GM12878 (cell line): ENCODE measurements at regions not wholly inside any gene's neighbourhood (a gene's known extent, or its start where the extent isn't known, plus 50 kb on each side); places are given as distances from the start of the nearest gene placed in this dataset.

ENCODE experiments used
- ATAC-seq: fragments of 200-7000 bp; cut with Tn5 transposase; 3 replicates; pipeline ENCODE4 v1.9.1; 2020; ENCODE audit warnings: mild to moderate bottlenecking, moderate library complexity
- BruUV-seq: library from RNA; stranded (reverse); fragments of 400-500 nt; replicated peaks from 2 replicates; lab custom pipeline; 2021; lab: Mats Ljungman, UMichigan
- CTCF ChIA-PET: fragments of 300-600 bp; sonication (Branson Sonifier 250); formaldehyde crosslinking; extraction: SDS; loops from one replicate; lab custom pipeline; 2021; ENCODE audit warnings: inconsistent platforms; lab: Yijun Ruan, JAX
- POLR2A ChIA-PET: fragments of 350-600 bp; formaldehyde crosslinking; extraction: SDS; loops from one replicate; lab custom pipeline; 2021; ENCODE audit warnings: inconsistent platforms; lab: Charles Lee
- RAD21 ChIA-PET: fragments of 300-600 bp; sonication (Branson Sonifier 250); formaldehyde crosslinking; loops from one replicate; lab custom pipeline; 2023; ENCODE audit warnings: antibody characterized with exemption; ENCODE audit not compliant: unreplicated experiment; lab: Charles Lee
- SMC1A ChIA-PET: fragments of 300-600 bp; sonication (Branson Sonifier 250); formaldehyde crosslinking; loops from one replicate; lab custom pipeline; 2023; ENCODE audit not compliant: unreplicated experiment, uncharacterized antibody; lab: Charles Lee
- DNase-seq: peaks from one replicate; pipeline ENCODE4 v3.0.0-alpha.2; 2011; ENCODE audit warnings: low read depth, low spot score
- FAIRE-seq: peaks from 3 replicates; lab custom pipeline; 2011; peaks lifted over from hg19 to GRCh38; lab: Jason Lieb, UNC
- H2AFZ ChIP-seq: 2 replicates; pipeline ENCODE4 v1.6.0; 2011; ENCODE audit warnings: low read depth, low read length, control low read depth; ENCODE audit not compliant: control insufficient read depth
- H3K27ac ChIP-seq: 2 replicates; pipeline ENCODE4 v1.5.1; 2011; ENCODE audit warnings: control low read depth; ENCODE audit not compliant: control insufficient read depth, insufficient read depth
- H3K27me3 ChIP-seq, 2 experiments: replicated peaks in 1 of 2; 2 replicates each; pipeline versions ENCODE4 v1.6.0 to v1.6.1; 2011; ENCODE audit warnings: low read length in 1 of 2; ENCODE audit not compliant: control insufficient read depth in 2 of 2, insufficient read depth in 2 of 2
- H3K36me3 ChIP-seq, 2 experiments: 2 replicates each; pipeline ENCODE4 v1.5.1; 2011; ENCODE audit warnings: low read length in 1 of 2; ENCODE audit not compliant: control insufficient read depth in 2 of 2, insufficient read depth in 2 of 2
- H3K4me1 ChIP-seq: 2 replicates; pipeline ENCODE4 v1.6.1; 2011; ENCODE audit warnings: mild to moderate bottlenecking, low read length, moderate library complexity, mixed read lengths; ENCODE audit not compliant: control insufficient read depth, insufficient read depth
- H3K4me2 ChIP-seq: 2 replicates; pipeline ENCODE4 v1.6.0; 2011; ENCODE audit warnings: control low read depth; ENCODE audit not compliant: control insufficient read depth, insufficient read depth
- H3K4me3 ChIP-seq: fragments of 200-600 bp; sonication (generic); 2 replicates; pipeline ENCODE4 v1.5.1; 2016
- H3K79me2 ChIP-seq: 2 replicates; pipeline ENCODE4 v1.6.0; 2011; ENCODE audit warnings: low read length; ENCODE audit not compliant: control insufficient read depth, insufficient read depth
- H3K9ac ChIP-seq: 2 replicates; pipeline ENCODE4 v1.8.0; 2011; ENCODE audit warnings: low read length, control low read depth, mixed read lengths; ENCODE audit not compliant: control insufficient read depth, insufficient read depth
- H3K9me3 ChIP-seq: replicated peaks from 3 replicates; pipeline ENCODE4 v1.5.1; 2011; ENCODE audit warnings: mild to moderate bottlenecking, low read length; ENCODE audit not compliant: control insufficient read depth, insufficient read depth
- H4K20me1 ChIP-seq: 2 replicates; pipeline ENCODE4 v1.6.0; 2011; ENCODE audit not compliant: control insufficient read depth, insufficient read depth
- BHLHE40 ChIP-seq, 2 experiments: fragments of 450-650 bp in 1 of 2; IDR thresholded peaks; 2 replicates each; pipeline ENCODE4 v1.6.1; 2011 to 2017; ENCODE audit warnings: low read depth in 2 of 2, borderline replicate concordance in 1 of 2, improper control_type of control experiment in 1 of 2, low read length in 1 of 2, mild to moderate bottlenecking in 1 of 2
- CBFB ChIP-seq: IDR thresholded peaks from 2 replicates; pipeline ENCODE4 v1.6.1; 2016; ENCODE audit warnings: antibody characterized with exemption, low read depth
- DPF2 ChIP-seq: fragments of 450-650 bp; IDR thresholded peaks from 2 replicates; pipeline ENCODE4 v1.6.1; 2017; ENCODE audit warnings: mild to moderate bottlenecking
- EGR1 ChIP-seq, 2 experiments: IDR thresholded peaks; 1 replicate in 1 of 2; 2 replicates in 1 of 2; pipeline ENCODE4 v1.6.1; 2011 to 2012; ENCODE audit warnings: low read depth in 2 of 2, low read length in 2 of 2, borderline replicate concordance in 1 of 2, mild to moderate bottlenecking in 1 of 2, moderate library complexity in 1 of 2
- EP300 ChIP-seq, 2 experiments: fragments of 150-350 bp in 1 of 2; IDR thresholded peaks; 2 replicates each; pipeline ENCODE4 v1.6.1; 2011 to 2012; ENCODE audit warnings: low read depth in 2 of 2, low read length in 2 of 2, borderline replicate concordance in 1 of 2, improper control_type of control experiment in 1 of 2, inconsistent platforms in 1 of 2; ENCODE audit not compliant: control insufficient read depth in 1 of 2
- IKZF2 ChIP-seq, 2 experiments: fragments of 450-650 bp; IDR thresholded peaks; 2 replicates each; pipeline ENCODE4 v1.6.1; 2017; ENCODE audit warnings: mild to moderate bottlenecking in 2 of 2, moderate library complexity in 2 of 2
- IRF3 ChIP-seq: fragments of 450-650 bp; IDR thresholded peaks from 2 replicates; pipeline ENCODE4 v1.6.1; 2014; ENCODE audit warnings: mild to moderate bottlenecking
- KAT2A ChIP-seq: conservative IDR thresholded peaks from 2 replicates; pipeline ENCODE4 v1.6.1; 2011; ENCODE audit warnings: low read depth, low read length; ENCODE audit not compliant: control insufficient read depth
- MTA2 ChIP-seq: fragments of 450-650 bp; IDR thresholded peaks from 2 replicates; pipeline ENCODE4 v1.6.1; 2016; ENCODE audit warnings: low read depth, mild to moderate bottlenecking, moderate library complexity
- NRF1 ChIP-seq: conservative IDR thresholded peaks from 2 replicates; pipeline ENCODE4 v1.6.1; 2011; ENCODE audit warnings: mild to moderate bottlenecking, low read depth, low read length, improper control_type of control experiment
- PAX8 ChIP-seq: fragments of 450-650 bp; IDR thresholded peaks from 2 replicates; pipeline ENCODE4 v1.6.1; 2017; ENCODE audit warnings: mild to moderate bottlenecking, moderate library complexity
- POLR2A ChIP-seq: IDR thresholded peaks from 2 replicates; pipeline ENCODE4 v1.6.1; 2011; ENCODE audit warnings: low read depth, mild to moderate bottlenecking, low read length
- SIN3A ChIP-seq: IDR thresholded peaks from 2 replicates; pipeline ENCODE4 v1.6.1; 2012; ENCODE audit warnings: low read depth, low read length, improper control_type of control experiment
- SMAD1 ChIP-seq: fragments of 450-650 bp; IDR thresholded peaks from 2 replicates; pipeline ENCODE4 v1.6.1; 2018; ENCODE audit warnings: mild to moderate bottlenecking, low read depth; ENCODE audit not compliant: partially characterized antibody
- ZNF217 ChIP-seq: fragments of 450-650 bp; IDR thresholded peaks from 2 replicates; pipeline ENCODE4 v1.6.1; 2017; ENCODE audit warnings: antibody characterized with exemption, mild to moderate bottlenecking
- WGBS: methylation state at CpG from one replicate; pipeline ENCODE4 v1.1.6; 2016; ENCODE audit warnings: low lambda C conversion rate; ENCODE audit not compliant: insufficient replicate concordance, insufficient coverage; ENCODE audit errors: missing lambda C conversion rate; 5-methylcytosine and 5-hydroxymethylcytosine counted together
- in situ Hi-C: fragments of 300-500 bp; cut with MboI; formaldehyde crosslinking; loops from 9 replicates; pipeline ENCODE4 v1.14.3; 2018; ENCODE audit warnings: mixed read lengths
- intact Hi-C: fragments of 100-400 bp; cut with micrococcal nuclease; formaldehyde crosslinking; loops from one replicate; pipeline ENCODE4 v1.14.2; 2022; ENCODE audit not compliant: unreplicated experiment
- TF ChIP-seq, protein P1 (sequence below): IDR thresholded peaks from 2 replicates; pipeline ENCODE4 v1.6.1; 2012; ENCODE audit warnings: low read depth, low read length, improper control_type of control experiment
- TF ChIP-seq, protein P2 (sequence below): fragments of 450-650 bp; IDR thresholded peaks from 2 replicates; pipeline ENCODE4 v1.6.1; 2017; ENCODE audit warnings: mild to moderate bottlenecking, moderate library complexity
- TF ChIP-seq, protein P3 (sequence below): fragments of 450-650 bp; IDR thresholded peaks from 2 replicates; pipeline ENCODE4 v1.6.1; 2017; ENCODE audit warnings: low read depth, mild to moderate bottlenecking, moderate library complexity

DNA sequence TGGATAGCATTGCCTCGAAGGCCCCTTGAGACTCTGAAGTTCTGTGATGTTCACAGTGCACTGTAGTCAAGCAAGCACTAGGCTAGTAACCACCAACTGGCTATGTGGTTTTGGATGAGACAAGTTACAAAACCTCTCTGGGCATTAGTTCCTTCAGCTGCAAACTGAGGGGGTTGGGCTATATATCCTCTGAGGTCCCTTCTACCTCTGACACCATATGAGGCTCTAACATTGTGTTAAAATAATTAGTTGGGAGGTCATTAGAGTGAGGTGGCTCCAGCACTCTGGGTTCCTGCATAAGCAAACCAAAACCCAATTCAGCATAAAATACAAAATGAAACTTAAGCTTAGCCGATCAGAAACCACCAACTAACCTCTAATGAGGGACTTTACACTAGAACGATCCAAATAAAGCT lies 209.5 kb upstream of the LRRN1 start:
- Histone ChIP-seq H4K20me1 (no peaks in the 10 kb centered on the region), H3K36me3 (no peaks in the 10 kb centered on the region), H2AFZ (no peak overlapping the region), H3K4me3 (no peak overlapping the region), H3K27ac (no peak overlapping the region), H3K4me1 (0 out of 2 replicates have a peak, but pooled peaks cover 3% of the 10 kb centered on the region), H3K79me2 (no peaks in the 10 kb centered on the region), H3K27me3 (no peaks in the 10 kb centered on the region), H3K9ac (no peak overlapping the region), H3K4me2 (peak overlapping the region; percentile 33; the same call in 1 of the 2 replicates), H3K9me3 (no peaks in the 10 kb centered on the region)
- peak; percentile 97 for ATAC-seq
- SMC1A ChIA-PET: interaction anchor here (0.7 kb wide), 1 partner anchor 183 kb away, joined by 3 read pairs; no protein-coding TSS in a partner anchor
- POLR2A ChIA-PET: no interaction called here
- DNase-seq: peak; percentile 52
- RAD21 ChIA-PET: no interaction called here
- in situ Hi-C loops (no loop called here), intact Hi-C loops (no loop called here)
- FAIRE-seq: no peak
- 2% methylated on average over 3 of the region's 3 CpGs for WGBS
- no TSS peak for BruUV-seq
- CTCF ChIA-PET: interaction anchor here (1.1 to 1.8 kb wide), 2 partner anchors 389 to 518 kb away, joined by 3 to 5 read pairs; no protein-coding TSS in a partner anchor
- TF ChIP-seq, protein P1, sequence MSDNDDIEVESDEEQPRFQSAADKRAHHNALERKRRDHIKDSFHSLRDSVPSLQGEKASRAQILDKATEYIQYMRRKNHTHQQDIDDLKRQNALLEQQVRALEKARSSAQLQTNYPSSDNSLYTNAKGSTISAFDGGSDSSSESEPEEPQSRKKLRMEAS: no peak
- no peak for TF ChIP-seq PAX8
- TF ChIP-seq NRF1: no peak
- TF ChIP-seq BHLHE40 (IDR thresholded peaks at IDR 0.05; ENCODE audit: borderline replicate concordance in 1 of 2, low read depth in 2 of 2, low read length in 1 of 2): 0 out of 4 replicates have a peak, but pooled peaks of 1 of the 2 experiments have one; percentile 12
- TF ChIP-seq IRF3: no peak
- peak; percentile 96 for TF ChIP-seq MTA2
- peak in 1 of 2 experiments; percentile 41; a peak in 1 of 4 replicates for TF ChIP-seq EP300 (IDR thresholded peaks at IDR 0.05; ENCODE audit: borderline replicate concordance in 1 of 2, control insufficient read depth in 1 of 2, low read depth in 2 of 2, low read length in 2 of 2)
- 0 out of 2 replicates have a peak, but pooled peaks have one; percentile 51 for TF ChIP-seq DPF2
- TF ChIP-seq SMAD1: no peak
- TF ChIP-seq SIN3A: no peak
- no peak for TF ChIP-seq EGR1 (IDR thresholded peaks at IDR 0.05; ENCODE audit: borderline replicate concordance in 1 of 2, low read depth in 2 of 2, low read length in 2 of 2)
- no peak for TF ChIP-seq CBFB
- no peak for TF ChIP-seq KAT2A
- peak; percentile 82; the same call in 1 of the 2 replicates for TF ChIP-seq ZNF217
- TF ChIP-seq, protein P2, sequence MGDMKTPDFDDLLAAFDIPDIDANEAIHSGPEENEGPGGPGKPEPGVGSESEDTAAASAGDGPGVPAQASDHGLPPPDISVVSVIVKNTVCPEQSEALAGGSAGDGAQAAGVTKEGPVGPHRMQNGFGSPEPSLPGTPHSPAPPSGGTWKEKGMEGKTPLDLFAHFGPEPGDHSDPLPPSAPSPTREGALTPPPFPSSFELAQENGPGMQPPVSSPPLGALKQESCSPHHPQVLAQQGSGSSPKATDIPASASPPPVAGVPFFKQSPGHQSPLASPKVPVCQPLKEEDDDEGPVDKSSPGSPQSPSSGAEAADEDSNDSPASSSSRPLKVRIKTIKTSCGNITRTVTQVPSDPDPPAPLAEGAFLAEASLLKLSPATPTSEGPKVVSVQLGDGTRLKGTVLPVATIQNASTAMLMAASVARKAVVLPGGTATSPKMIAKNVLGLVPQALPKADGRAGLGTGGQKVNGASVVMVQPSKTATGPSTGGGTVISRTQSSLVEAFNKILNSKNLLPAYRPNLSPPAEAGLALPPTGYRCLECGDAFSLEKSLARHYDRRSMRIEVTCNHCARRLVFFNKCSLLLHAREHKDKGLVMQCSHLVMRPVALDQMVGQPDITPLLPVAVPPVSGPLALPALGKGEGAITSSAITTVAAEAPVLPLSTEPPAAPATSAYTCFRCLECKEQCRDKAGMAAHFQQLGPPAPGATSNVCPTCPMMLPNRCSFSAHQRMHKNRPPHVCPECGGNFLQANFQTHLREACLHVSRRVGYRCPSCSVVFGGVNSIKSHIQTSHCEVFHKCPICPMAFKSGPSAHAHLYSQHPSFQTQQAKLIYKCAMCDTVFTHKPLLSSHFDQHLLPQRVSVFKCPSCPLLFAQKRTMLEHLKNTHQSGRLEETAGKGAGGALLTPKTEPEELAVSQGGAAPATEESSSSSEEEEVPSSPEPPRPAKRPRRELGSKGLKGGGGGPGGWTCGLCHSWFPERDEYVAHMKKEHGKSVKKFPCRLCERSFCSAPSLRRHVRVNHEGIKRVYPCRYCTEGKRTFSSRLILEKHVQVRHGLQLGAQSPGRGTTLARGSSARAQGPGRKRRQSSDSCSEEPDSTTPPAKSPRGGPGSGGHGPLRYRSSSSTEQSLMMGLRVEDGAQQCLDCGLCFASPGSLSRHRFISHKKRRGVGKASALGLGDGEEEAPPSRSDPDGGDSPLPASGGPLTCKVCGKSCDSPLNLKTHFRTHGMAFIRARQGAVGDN: no peak
- peak in 1 of 2 experiments; percentile 41; a peak in 1 of 4 replicates for TF ChIP-seq IKZF2 (IDR thresholded peaks at IDR 0.05)
- TF ChIP-seq POLR2A: no peak
- TF ChIP-seq, protein P3, sequence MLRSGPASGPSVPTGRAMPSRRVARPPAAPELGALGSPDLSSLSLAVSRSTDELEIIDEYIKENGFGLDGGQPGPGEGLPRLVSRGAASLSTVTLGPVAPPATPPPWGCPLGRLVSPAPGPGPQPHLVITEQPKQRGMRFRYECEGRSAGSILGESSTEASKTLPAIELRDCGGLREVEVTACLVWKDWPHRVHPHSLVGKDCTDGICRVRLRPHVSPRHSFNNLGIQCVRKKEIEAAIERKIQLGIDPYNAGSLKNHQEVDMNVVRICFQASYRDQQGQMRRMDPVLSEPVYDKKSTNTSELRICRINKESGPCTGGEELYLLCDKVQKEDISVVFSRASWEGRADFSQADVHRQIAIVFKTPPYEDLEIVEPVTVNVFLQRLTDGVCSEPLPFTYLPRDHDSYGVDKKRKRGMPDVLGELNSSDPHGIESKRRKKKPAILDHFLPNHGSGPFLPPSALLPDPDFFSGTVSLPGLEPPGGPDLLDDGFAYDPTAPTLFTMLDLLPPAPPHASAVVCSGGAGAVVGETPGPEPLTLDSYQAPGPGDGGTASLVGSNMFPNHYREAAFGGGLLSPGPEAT: peak; percentile 40; the same call in 1 of the 2 replicates
